ENCODE measurements at regions not wholly inside any gene's neighbourhood (a gene's known extent, or its start where the extent isn't known, plus 50 kb on each side); places are given as distances from the start of the nearest gene placed in this dataset.

GRCh38 chr18:23336101-23336500 is 117.0 kb upstream of the RIOK3 start:
- peaks cover 0 to 14% of the 10 kb centered on the region in 2 donors for H3K4me1 ChIP-seq (ENCODE audit: control insufficient read depth in 1 of 2, low read depth in 2 of 2)
- no peaks in the 10 kb centered on the region for H3K27me3 ChIP-seq (replicated peaks; ENCODE audit: insufficient read depth)
- DNase-seq (ENCODE audit: low spot score) (no peak), ATAC-seq (ENCODE audit: insufficient number of reproducible peaks, low FRiP score, low read depth) (no peak)
- H3K27ac ChIP-seq: no peak overlapping the region
- H3K9me3 ChIP-seq: no peaks in the 10 kb centered on the region
- no peak for TF ChIP-seq CTCF (IDR thresholded peaks at IDR 0.05)
- no peak overlapping the region for H3K4me3 ChIP-seq
- H3K36me3 ChIP-seq: no peaks in the 10 kb centered on the region

GRCh38 chr18:23337599-23338444 is 115.3 kb upstream of the RIOK3 start:
- H3K36me3 ChIP-seq: no peaks in the 10 kb centered on the region
- H3K9me3 ChIP-seq: no peaks in the 10 kb centered on the region
- no peak overlapping the region for H3K4me3 ChIP-seq
- ATAC-seq (ENCODE audit: insufficient number of reproducible peaks, low FRiP score, low read depth) (no peak), DNase-seq (ENCODE audit: low spot score) (no peak)
- H3K4me1 ChIP-seq (ENCODE audit: control insufficient read depth in 1 of 2, low read depth in 2 of 2): peaks cover 0 to 19% of the 10 kb centered on the region in 2 donors
- H3K27me3 ChIP-seq (replicated peaks; ENCODE audit: insufficient read depth): no peaks in the 10 kb centered on the region
- no peak overlapping the region for H3K27ac ChIP-seq
- no peak for TF ChIP-seq CTCF (IDR thresholded peaks at IDR 0.05)

- no peak for TF ChIP-seq CTCF (IDR thresholded peaks at IDR 0.05)
- H3K9me3 ChIP-seq: no peaks in the 10 kb centered on the region
- peak overlapping the region in 1 of 2 donors; percentile 50 for H3K27ac ChIP-seq
- no peak for DNase-seq (ENCODE audit: low spot score)
- peaks cover 0 to 19% of the 10 kb centered on the region in 2 donors for H3K4me1 ChIP-seq (ENCODE audit: control insufficient read depth in 1 of 2, low read depth in 2 of 2)
- ATAC-seq (ENCODE audit: insufficient number of reproducible peaks, low FRiP score, low read depth): no peak
- H3K4me3 ChIP-seq: no peak overlapping the region
- H3K27me3 ChIP-seq (replicated peaks; ENCODE audit: insufficient read depth): no peaks in the 10 kb centered on the region
- no peaks in the 10 kb centered on the region for H3K36me3 ChIP-seq
Measured at GRCh38 chr18:23340661-23341060, 112.4 kb upstream of the RIOK3 start.

- Histone ChIP-seq H3K27me3 (replicated peaks; ENCODE audit: insufficient read depth) (no peaks in the 10 kb centered on the region), H3K36me3 (no peaks in the 10 kb centered on the region), H3K9me3 (no peaks in the 10 kb centered on the region), H3K4me3 (peak overlapping the region; percentile 41), H3K27ac (peak overlapping the region in 1 of 2 donors; percentile 50), H3K4me1 (ENCODE audit: control insufficient read depth in 1 of 2, low read depth in 2 of 2) (peaks cover 0 to 15% of the 10 kb centered on the region in 2 donors)
- DNase-seq (ENCODE audit: low spot score) (no peak), ATAC-seq (ENCODE audit: insufficient number of reproducible peaks, low FRiP score, low read depth) (peak; percentile 77)
- no peak for TF ChIP-seq CTCF (IDR thresholded peaks at IDR 0.05)
Measured at GRCh38 chr18:23341383-23341782, 111.7 kb upstream of the RIOK3 start.

- DNase-seq (ENCODE audit: low spot score): no peak
- Histone ChIP-seq H3K27me3 (replicated peaks; ENCODE audit: insufficient read depth) (no peaks in the 10 kb centered on the region), H3K9me3 (no peaks in the 10 kb centered on the region), H3K4me3 (no peak overlapping the region), H3K27ac (peak overlapping the region in 1 of 2 donors; percentile 50), H3K36me3 (no peaks in the 10 kb centered on the region), H3K4me1 (ENCODE audit: control insufficient read depth in 1 of 2, low read depth in 2 of 2) (peaks cover 0 to 13% of the 10 kb centered on the region in 2 donors)
- TF ChIP-seq CTCF (IDR thresholded peaks at IDR 0.05): no peak
- ATAC-seq (ENCODE audit: insufficient number of reproducible peaks, low FRiP score, low read depth): no peak
Measured at GRCh38 chr18:23341983-23342382, 111.1 kb upstream of the RIOK3 start.
